HG03342 (cell line): ENCODE measurements at regions not wholly inside any gene's neighbourhood (a gene's known extent, or its start where the extent isn't known, plus 50 kb on each side); places are given as distances from the start of the nearest gene placed in this dataset.
"Not testable (repeated sequence)": the region's sequence is repeated elsewhere in the genome, so short reads cannot be mapped to it uniquely, and the experiment has no call there.

ENCODE experiments used
- ATAC-seq: cut with Tn5 transposase; IDR thresholded peaks from one replicate; pipeline ENCODE4 v1.9.1; 2021; ENCODE audit warnings: mild to moderate bottlenecking, moderate library complexity; ENCODE audit not compliant: unreplicated experiment

- no peak for ATAC-seq
Measured at GRCh38 chr7:25686493-25686892, 458.2 kb upstream of the NPVF start.

DNA sequence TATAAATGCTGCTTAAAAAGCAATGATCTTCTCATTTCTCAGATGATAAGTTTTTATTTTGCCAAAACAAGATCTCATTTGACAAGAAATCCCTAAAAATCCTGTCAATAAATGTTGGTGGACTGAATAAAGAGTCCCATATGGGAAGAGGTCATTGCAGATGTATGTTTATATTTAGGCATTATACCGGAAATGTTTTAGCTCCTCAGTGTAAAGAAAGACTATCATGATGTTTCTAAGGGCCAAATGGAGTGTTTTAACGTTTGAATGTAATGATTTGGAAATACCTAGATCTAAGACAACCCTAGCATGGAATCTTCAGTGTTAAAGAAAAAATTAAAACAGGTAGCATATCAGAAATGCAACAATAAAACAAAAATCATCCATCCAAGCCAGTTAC, 457.8 kb upstream of the NFE2L3 start:
- ATAC-seq: no peak

DNA sequence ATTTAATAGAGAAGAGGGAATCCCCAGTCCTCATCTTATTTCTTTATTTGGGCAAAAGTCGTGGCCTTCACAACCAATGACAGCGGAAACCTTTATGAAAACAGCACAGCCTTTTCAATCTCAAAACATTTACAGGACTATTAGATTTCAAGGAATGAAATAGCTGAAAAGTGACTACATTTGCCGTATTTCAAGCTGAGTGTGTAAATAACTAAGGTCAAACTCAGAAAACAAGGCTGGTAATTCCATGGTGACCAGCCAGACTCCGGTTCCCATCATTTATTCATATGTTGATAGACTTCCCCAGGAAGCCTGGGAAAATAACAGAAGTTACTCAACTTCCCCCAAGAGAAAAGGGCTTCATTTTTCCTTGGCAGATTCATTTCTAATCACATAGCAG, 457.3 kb upstream of the NFE2L3 start:
- no peak for ATAC-seq

DNA sequence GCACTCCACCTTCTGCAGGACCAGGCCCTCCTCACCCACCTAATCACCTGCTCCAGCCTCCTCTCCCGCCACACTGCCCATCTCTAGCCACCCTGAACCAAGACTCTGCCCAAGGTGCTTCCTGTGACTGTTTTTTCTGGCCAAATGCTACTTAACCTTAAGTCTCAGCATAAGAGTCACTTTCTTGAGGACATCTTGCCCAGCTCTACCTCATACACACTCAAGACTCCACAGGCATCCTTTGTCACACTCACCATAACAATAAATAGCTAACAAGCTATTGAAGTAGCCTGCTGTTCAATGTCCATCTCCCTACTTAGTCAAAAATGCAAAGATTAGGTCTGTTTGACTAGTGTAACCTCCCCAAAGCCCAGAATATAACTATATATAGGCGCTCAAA, 455.4 kb upstream of the NFE2L3 start:
- no peak for ATAC-seq

DNA sequence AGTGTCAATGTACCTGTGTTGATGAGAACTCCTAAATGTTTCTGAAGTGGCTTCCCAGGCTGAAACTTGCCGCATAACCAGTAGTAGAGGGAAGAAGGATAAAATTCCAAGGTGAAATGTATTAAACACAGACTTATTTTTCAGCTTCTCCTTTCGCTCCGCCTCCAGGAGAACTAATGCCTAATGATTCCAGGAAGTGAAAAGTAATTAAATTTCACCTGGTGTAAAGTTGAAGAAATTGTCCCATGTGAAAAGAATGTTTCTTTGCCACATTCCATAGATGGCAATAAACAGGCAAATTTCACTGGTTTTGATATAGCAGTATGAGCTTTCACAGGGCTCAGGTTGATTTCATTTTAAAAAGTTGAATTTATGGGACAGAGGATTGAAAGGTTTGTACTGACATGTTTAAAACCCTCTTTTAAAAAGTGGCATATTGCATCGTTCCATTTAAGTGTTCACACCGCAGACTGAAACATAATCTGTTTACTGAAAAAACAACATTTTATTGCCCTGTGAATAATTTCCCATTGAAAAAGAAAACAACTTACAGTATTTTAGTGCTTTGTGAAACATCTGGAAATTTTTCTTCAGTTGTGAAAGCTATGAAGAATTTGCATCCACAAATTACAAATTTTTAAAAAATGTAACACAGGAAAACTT, 453.4 kb upstream of the NFE2L3 start:
- ATAC-seq: no peak

DNA sequence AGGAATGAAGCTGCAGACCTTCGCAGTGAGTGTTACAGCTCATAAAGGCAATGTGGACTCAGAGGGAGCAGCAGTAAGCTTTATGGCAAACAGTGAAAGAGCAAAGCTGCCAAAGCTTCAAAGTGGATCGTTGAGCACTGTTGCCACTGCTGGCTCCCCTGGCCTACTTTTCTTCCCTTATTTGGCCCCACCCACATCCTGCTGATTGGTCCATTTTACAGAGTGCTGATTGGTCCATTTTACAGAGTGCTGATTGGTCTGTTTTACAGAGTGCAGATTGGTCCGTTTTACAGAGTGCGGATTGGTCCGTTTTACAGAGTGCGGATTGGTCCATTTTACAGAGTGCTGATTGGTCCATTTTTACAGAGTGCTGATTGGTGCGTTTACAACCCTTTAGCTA, 451.9 kb upstream of the NFE2L3 start:
- ATAC-seq: not testable (repeated sequence)

GRCh38 chr7:25704413-25704812, 447.6 kb upstream of the NFE2L3 start:
- ATAC-seq: no peak

GRCh38 chr7:25706764-25707163, 445.2 kb upstream of the NFE2L3 start:
- ATAC-seq: no peak

DNA sequence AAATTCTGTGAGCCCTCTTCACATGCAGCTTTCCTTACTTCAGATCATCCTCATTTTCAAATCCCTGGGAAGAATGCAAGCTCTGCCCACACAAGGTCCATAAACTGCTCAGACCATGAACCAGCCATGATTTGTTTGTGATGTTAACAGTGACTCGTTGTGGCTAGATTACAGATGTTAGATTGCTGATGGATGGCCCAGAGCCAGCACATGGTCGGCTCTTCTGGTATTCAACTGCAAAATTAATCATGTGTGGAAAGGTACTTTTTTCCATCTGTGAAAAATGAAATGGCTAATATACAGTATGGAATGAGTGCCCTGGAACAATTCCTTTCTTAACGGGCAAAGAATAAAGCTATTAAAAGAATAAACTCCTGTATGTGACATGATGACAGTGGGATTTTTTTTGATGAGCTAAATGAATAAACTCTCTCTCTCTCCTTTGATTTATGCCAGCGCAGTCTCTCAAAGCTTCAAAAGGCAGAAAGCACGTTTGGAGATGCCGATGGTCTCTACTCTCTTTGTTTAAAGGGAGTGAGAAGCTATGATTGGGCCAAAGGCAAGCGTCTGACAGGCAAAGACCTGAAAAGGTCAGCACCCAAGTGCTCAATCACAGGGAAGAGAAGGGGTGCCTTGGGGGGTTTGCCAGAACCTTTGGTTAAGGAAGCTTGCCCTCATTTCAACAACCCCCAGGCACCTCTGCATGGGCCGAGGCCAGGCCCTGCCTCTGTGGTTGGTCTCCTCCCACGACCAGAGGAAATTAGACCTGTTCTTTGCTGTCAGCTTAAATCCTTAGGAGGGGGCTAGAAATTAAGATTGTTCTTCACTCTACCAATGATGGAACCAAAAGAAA, 444.0 kb upstream of the NFE2L3 start:
- ATAC-seq: no peak

GRCh38 chr7:25710959-25711358, 441.0 kb upstream of the NFE2L3 start:
- ATAC-seq: no peak

GRCh38 chr7:25711940-25712339, 440.1 kb upstream of the NFE2L3 start:
- ATAC-seq: no peak

DNA sequence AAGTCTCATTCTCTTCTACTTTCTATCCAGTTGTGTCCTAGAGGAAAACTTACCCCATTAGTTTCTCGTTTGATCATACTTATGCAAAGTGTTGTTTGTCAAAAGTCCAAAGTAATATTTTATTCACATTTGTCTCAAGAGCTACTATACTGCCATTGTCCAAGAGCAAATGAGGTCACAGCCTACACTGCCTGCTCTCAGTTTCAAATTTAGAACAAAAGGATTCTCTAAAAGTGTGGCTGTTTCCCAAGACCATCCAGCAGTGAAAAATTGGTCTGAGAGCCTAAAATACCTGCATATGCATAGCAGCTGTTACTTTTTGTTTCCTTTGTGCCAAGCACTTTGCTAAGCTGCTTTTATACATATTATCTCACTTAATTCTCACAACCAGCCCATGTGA, 439.5 kb upstream of the NFE2L3 start:
- ATAC-seq: no peak

DNA sequence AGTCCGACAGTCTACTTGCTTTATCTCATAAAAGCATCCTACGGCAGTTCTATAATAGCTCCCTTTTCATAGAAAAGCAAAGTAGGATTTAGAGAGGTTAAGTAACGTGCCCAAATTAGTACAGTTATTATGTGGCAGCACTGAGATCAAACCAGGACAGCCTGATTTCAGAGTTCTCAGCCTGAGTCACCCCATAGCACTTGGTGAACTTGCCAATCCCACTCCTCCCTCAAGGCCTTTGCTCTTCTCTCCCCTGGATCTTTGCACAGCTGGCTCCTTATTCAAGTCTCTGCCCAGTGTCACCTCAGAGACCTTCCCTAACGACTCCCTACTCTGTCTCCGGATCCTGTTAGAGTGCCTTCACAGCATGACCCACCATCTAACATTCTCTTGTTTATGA, 438.0 kb upstream of the NFE2L3 start:
- ATAC-seq: no peak

DNA sequence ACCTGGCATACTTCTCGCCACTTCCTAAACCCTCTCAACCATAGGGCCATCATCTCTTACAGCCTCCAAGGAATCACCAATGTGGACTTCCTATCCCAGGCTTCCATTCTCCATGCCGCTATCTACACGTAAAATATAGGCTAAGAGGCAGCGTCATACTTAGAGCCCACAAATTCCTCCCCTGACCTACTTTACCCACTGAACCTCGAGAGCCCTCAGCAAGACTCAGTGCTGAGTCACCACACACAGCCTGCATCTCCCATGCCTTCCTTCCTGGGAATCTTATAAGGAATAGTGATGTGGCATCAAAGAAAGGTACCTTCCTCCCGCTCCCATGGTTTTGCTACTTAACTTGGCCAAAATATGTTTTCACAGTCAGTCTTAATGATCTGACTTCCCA, 435.6 kb upstream of the NFE2L3 start:
- no peak for ATAC-seq

GRCh38 chr7:25718596-25718995, 433.4 kb upstream of the NFE2L3 start:
- ATAC-seq: no peak

DNA sequence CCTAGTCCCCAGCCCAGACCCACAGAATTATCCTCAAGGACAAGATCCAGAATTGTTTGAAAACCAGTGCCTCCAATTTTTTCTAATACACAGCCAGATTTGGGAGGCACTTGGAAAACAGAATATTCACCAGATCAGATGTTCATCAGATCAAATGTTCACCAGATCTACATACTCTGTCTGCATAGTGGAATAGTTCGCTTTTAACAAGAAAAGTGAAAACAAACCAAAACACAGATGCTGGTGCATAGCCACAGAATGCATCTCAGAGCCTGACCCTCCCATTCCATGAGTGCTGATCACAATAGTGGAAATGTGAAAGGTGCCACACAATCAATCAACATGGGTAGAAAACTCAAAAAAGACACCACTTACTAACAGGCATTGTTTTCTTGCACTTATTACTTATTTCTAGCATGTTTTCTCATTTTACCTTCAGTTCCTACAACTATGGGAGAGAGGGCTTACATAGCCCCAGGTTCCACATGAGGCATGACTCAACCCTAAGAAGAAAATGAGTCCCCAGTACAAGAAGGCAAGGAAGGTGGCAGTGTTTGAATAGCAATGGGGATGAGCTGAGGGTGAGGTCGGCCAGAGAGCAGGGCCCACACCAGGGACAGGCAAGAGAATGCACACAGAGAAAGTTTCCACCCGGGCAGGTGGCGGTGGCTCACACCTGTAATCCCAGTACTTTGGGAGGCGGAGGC, 432.7 kb upstream of the NFE2L3 start:
- ATAC-seq: no peak

DNA sequence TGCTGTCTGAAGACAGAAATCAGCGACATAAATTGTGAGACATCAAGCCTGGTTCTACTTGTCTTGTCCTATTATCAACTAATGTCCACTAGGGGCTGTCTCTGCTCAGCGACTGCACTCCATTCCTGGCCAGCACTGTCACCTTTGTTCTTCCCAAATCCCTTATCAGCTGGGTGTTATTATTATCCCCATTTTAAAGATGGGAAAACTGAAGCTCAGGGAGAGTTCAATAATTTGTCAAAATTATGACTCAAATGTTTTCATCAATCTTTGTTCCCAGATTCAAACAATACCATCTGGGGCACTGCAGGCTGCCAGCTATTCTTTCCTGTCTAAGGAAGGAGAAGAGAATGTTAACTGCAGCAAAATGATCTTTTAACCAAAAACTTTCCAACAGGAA, 431.6 kb upstream of the NFE2L3 start:
- ATAC-seq: no peak

- ATAC-seq: no peak
Measured at GRCh38 chr7:25722856-25723255, 429.1 kb upstream of the NFE2L3 start.

DNA sequence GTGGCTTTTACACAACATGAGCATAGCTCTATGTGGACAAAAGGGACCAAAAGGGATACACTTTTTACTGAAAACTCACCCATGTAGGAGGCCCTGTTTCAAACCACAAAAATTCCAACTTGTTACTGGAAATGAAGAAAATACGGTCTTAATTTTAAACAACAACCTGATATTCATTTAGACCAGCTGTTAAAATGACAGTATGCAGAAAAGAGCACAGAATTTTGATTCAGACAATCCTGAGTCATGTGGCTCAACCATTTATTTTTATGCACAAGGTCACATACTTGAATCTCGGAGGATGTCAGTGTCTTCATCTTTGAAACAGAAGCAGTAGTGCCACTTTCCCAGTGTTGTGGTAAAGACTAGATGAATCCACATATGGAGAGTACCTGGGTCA, 426.5 kb upstream of the NFE2L3 start:
- no peak for ATAC-seq

GRCh38 chr7:25726170-25726780, 425.7 kb upstream of the NFE2L3 start:
- ATAC-seq: no peak

GRCh38 chr7:25726781-25727311, 425.2 kb upstream of the NFE2L3 start:
- no peak for ATAC-seq
